MG63 (cell line): ENCODE measurements at regions not wholly inside any gene's neighbourhood (a gene's known extent, or its start where the extent isn't known, plus 50 kb on each side); places are given as distances from the start of the nearest gene placed in this dataset.
"Not testable (repeated sequence)": the region's sequence is repeated elsewhere in the genome, so short reads cannot be mapped to it uniquely, and the experiment has no call there.

Source experiments
- DNase-seq: peaks from one replicate; pipeline ENCODE4 v3.0.0-alpha.2; 2020
- H3K27me3 ChIP-seq: fragments of 250-450 bp; sonication (Bioruptor Pico); 2 replicates; pipeline ENCODE4 v1.5.1; 2020; ENCODE audit warnings: mild to moderate bottlenecking, moderate library complexity
- H3K36me3 ChIP-seq: fragments of 250-450 bp; sonication (Bioruptor Pico); 2 replicates; pipeline ENCODE4 v1.5.1; 2020; ENCODE audit warnings: mild to moderate bottlenecking, moderate library complexity
- H3K4me3 ChIP-seq: fragments of 250-450 bp; sonication (Bioruptor Pico); 2 replicates; pipeline ENCODE4 v1.5.1; 2020; ENCODE audit warnings: mild to moderate bottlenecking, moderate library complexity
- H3K9me3 ChIP-seq: fragments of 250-450 bp; sonication (Bioruptor Pico); 2 replicates; pipeline ENCODE4 v1.5.1; 2020; ENCODE audit warnings: mild to moderate bottlenecking, moderate library complexity

GRCh38 chr2:150063432-150063889 is 424.0 kb downstream of the RND3 start:
- no peaks in the 10 kb centered on the region for H3K9me3 ChIP-seq
- H3K27me3 ChIP-seq = no peaks in the 10 kb centered on the region
- H3K4me3 ChIP-seq = no peak overlapping the region
- no peak for DNase-seq
- H3K36me3 ChIP-seq = no peaks in the 10 kb centered on the region

- DNase-seq = no peak
- Histone ChIP-seq H3K36me3 (no peaks in the 10 kb centered on the region), H3K27me3 (no peaks in the 10 kb centered on the region), H3K9me3 (no peaks in the 10 kb centered on the region), H3K4me3 (no peak overlapping the region)
Observed at GRCh38 chr2:150062416-150062815, 425.1 kb downstream of the RND3 start.

- H3K4me3 ChIP-seq = no peak overlapping the region
- no peaks in the 10 kb centered on the region for H3K27me3 ChIP-seq
- H3K9me3 ChIP-seq = no peaks in the 10 kb centered on the region
- H3K36me3 ChIP-seq = no peaks in the 10 kb centered on the region
- DNase-seq = no peak
Observed at GRCh38 chr2:150060341-150060740, 427.1 kb downstream of the RND3 start.

- not testable (repeated sequence) for H3K4me3 ChIP-seq, H3K36me3 ChIP-seq, DNase-seq, H3K27me3 ChIP-seq, H3K9me3 ChIP-seq
Observed at GRCh38 chr2:150059676-150060075, 427.8 kb downstream of the RND3 start.

- no peaks in the 10 kb centered on the region; the same call in 1 of the 2 replicates for H3K9me3 ChIP-seq
- no peaks in the 10 kb centered on the region for H3K27me3 ChIP-seq
- no peaks in the 10 kb centered on the region for H3K36me3 ChIP-seq
- DNase-seq = no peak
- no peak overlapping the region for H3K4me3 ChIP-seq
Observed at GRCh38 chr2:150052457-150052856, 435.0 kb downstream of the RND3 start.

- no peak for DNase-seq
Observed at GRCh38 chr2:150051004-150051403, 436.5 kb downstream of the RND3 start.

GRCh38 chr2:150050036-150050435 is 437.4 kb downstream of the RND3 start:
- Histone ChIP-seq H3K4me3 (no peak overlapping the region), H3K36me3 (no peaks in the 10 kb centered on the region), H3K27me3 (no peaks in the 10 kb centered on the region), H3K9me3 (no peaks in the 10 kb centered on the region; the same call in 1 of the 2 replicates)
- no peak for DNase-seq

More at GRCh38 chr2:150051004-150051403, 436.5 kb downstream of the RND3 start:
- Histone ChIP-seq H3K4me3 (no peak overlapping the region), H3K9me3 (no peaks in the 10 kb centered on the region; the same call in 1 of the 2 replicates), H3K27me3 (no peaks in the 10 kb centered on the region), H3K36me3 (no peaks in the 10 kb centered on the region)

GRCh38 chr2:150047620-150048222 is 439.7 kb downstream of the RND3 start:
- Histone ChIP-seq H3K27me3 (no peaks in the 10 kb centered on the region), H3K36me3 (no peaks in the 10 kb centered on the region), H3K4me3 (no peak overlapping the region), H3K9me3 (no peaks in the 10 kb centered on the region; the same call in 1 of the 2 replicates)
- DNase-seq = no peak

GRCh38 chr2:150046810-150047209 is 440.7 kb downstream of the RND3 start:
- H3K9me3 ChIP-seq = no peaks in the 10 kb centered on the region; the same call in 1 of the 2 replicates
- DNase-seq = no peak
- no peaks in the 10 kb centered on the region for H3K36me3 ChIP-seq
- no peaks in the 10 kb centered on the region for H3K27me3 ChIP-seq
- peak overlapping the region; percentile 32 for H3K4me3 ChIP-seq

- H3K36me3 ChIP-seq = no peaks in the 10 kb centered on the region
- no peak for DNase-seq
- H3K4me3 ChIP-seq = peak overlapping the region; percentile 32
Observed at GRCh38 chr2:150046211-150046610, 441.3 kb downstream of the RND3 start.

GRCh38 chr2:150045601-150046000 is 441.9 kb downstream of the RND3 start:
- Histone ChIP-seq H3K9me3 (no peaks in the 10 kb centered on the region; the same call in 1 of the 2 replicates), H3K4me3 (no peak overlapping the region), H3K27me3 (no peaks in the 10 kb centered on the region), H3K36me3 (no peaks in the 10 kb centered on the region)
- DNase-seq = no peak

More at GRCh38 chr2:150046211-150046610, 441.3 kb downstream of the RND3 start:
- Histone ChIP-seq H3K9me3 (no peaks in the 10 kb centered on the region; the same call in 1 of the 2 replicates), H3K27me3 (no peaks in the 10 kb centered on the region)

GRCh38 chr2:150043172-150043500 is 444.3 kb downstream of the RND3 start:
- H3K4me3 ChIP-seq = no peak overlapping the region
- no peak for DNase-seq
- no peaks in the 10 kb centered on the region for H3K27me3 ChIP-seq
- no peaks in the 10 kb centered on the region for H3K9me3 ChIP-seq
- H3K36me3 ChIP-seq = no peaks in the 10 kb centered on the region

GRCh38 chr2:150042500-150043171 is 444.8 kb downstream of the RND3 start:
- no peak overlapping the region for H3K4me3 ChIP-seq
- H3K9me3 ChIP-seq = no peaks in the 10 kb centered on the region
- H3K36me3 ChIP-seq = no peaks in the 10 kb centered on the region
- DNase-seq = no peak
- no peaks in the 10 kb centered on the region for H3K27me3 ChIP-seq

- no peak for DNase-seq
- Histone ChIP-seq H3K4me3 (no peak overlapping the region), H3K9me3 (no peaks in the 10 kb centered on the region), H3K27me3 (no peaks in the 10 kb centered on the region), H3K36me3 (no peaks in the 10 kb centered on the region)
Observed at GRCh38 chr2:150041722-150042425, 445.6 kb downstream of the RND3 start.

GRCh38 chr2:150036622-150037021 is 449.0 kb upstream of the MMADHC start:
- Histone ChIP-seq H3K4me3 (no peak overlapping the region), H3K27me3 (no peaks in the 10 kb centered on the region), H3K9me3 (no peaks in the 10 kb centered on the region), H3K36me3 (no peaks in the 10 kb centered on the region)
- DNase-seq = no peak

GRCh38 chr2:150034665-150035064 is 447.1 kb upstream of the MMADHC start:
- Histone ChIP-seq H3K4me3 (no peak overlapping the region), H3K9me3 (no peaks in the 10 kb centered on the region), H3K36me3 (no peaks in the 10 kb centered on the region), H3K27me3 (no peaks in the 10 kb centered on the region)
- DNase-seq = no peak

- no peaks in the 10 kb centered on the region for H3K27me3 ChIP-seq
- H3K4me3 ChIP-seq = no peak overlapping the region
- no peaks in the 10 kb centered on the region for H3K36me3 ChIP-seq
- H3K9me3 ChIP-seq = no peaks in the 10 kb centered on the region
- no peak for DNase-seq
Observed at GRCh38 chr2:150030436-150031190, 443.0 kb upstream of the MMADHC start.
